KMS-11 (cell line): ENCODE measurements at regions not wholly inside any gene's neighbourhood (a gene's known extent, or its start where the extent isn't known, plus 50 kb on each side); places are given as distances from the start of the nearest gene placed in this dataset.
A peak's percentile ranks its signal among the peaks of the same experiment; 100 is the strongest.

ENCODE experiments used
- H2AFZ ChIP-seq: fragments of 200-600 bp; sonication (generic); 2 replicates; pipeline ENCODE4 v1.6.1; 2016; ENCODE audit warnings: antibody characterized with exemption, mixed run types, low read depth
- H3K27ac ChIP-seq: fragments of 200-600 bp; sonication (generic); 2 replicates; pipeline ENCODE4 v1.6.1; 2016; ENCODE audit warnings: mild to moderate bottlenecking, mixed run types
- H3K27me3 ChIP-seq: fragments of 200-600 bp; sonication (generic); 2 replicates; pipeline ENCODE4 v1.6.1; 2017; ENCODE audit warnings: mild to moderate bottlenecking, low read depth, mixed run types, moderate library complexity; ENCODE audit not compliant: insufficient read depth
- H3K36me3 ChIP-seq: fragments of 200-600 bp; sonication (generic); 2 replicates; pipeline ENCODE4 v1.6.1; 2017; ENCODE audit warnings: mild to moderate bottlenecking, mixed run types; ENCODE audit not compliant: insufficient read depth
- H3K4me1 ChIP-seq: fragments of 200-600 bp; sonication (generic); 2 replicates; pipeline ENCODE4 v1.6.1; 2016; ENCODE audit warnings: mild to moderate bottlenecking, low read depth, mixed run types; ENCODE audit not compliant: poor library complexity, severe bottlenecking
- H3K4me2 ChIP-seq: fragments of 200-600 bp; sonication (generic); 2 replicates; pipeline ENCODE4 v1.7.0; 2016; ENCODE audit warnings: mild to moderate bottlenecking, mixed run types
- H3K4me3 ChIP-seq: fragments of 200-600 bp; sonication (generic); IDR thresholded peaks from 2 replicates; pipeline ENCODE4 v1.6.1; 2017; ENCODE audit warnings: low read depth, low read length, mixed read lengths; ENCODE audit not compliant: insufficient read depth
- H3K79me2 ChIP-seq: fragments of 200-600 bp; sonication (generic); 2 replicates; pipeline ENCODE4 v1.6.1; 2016; ENCODE audit warnings: low read depth, mixed run types; ENCODE audit not compliant: insufficient read depth
- H3K9ac ChIP-seq: fragments of 200-600 bp; sonication (generic); 2 replicates; pipeline ENCODE4 v1.6.1; 2016; ENCODE audit warnings: mild to moderate bottlenecking, mixed run types
- H4K20me1 ChIP-seq: fragments of 200-600 bp; sonication (generic); 2 replicates; pipeline ENCODE4 v1.6.1; 2016; ENCODE audit warnings: mild to moderate bottlenecking, mixed run types; ENCODE audit not compliant: insufficient read depth
- TF ChIP-seq, protein P1 (sequence below): fragments of 200-600 bp; sonication (generic); conservative IDR thresholded peaks from 2 replicates; pipeline ENCODE4 v1.6.1; 2017; ENCODE audit warnings: low read depth, mild to moderate bottlenecking, antibody characterized with exemption, low read length, moderate library complexity, mixed read lengths

- TF ChIP-seq, protein P1, sequence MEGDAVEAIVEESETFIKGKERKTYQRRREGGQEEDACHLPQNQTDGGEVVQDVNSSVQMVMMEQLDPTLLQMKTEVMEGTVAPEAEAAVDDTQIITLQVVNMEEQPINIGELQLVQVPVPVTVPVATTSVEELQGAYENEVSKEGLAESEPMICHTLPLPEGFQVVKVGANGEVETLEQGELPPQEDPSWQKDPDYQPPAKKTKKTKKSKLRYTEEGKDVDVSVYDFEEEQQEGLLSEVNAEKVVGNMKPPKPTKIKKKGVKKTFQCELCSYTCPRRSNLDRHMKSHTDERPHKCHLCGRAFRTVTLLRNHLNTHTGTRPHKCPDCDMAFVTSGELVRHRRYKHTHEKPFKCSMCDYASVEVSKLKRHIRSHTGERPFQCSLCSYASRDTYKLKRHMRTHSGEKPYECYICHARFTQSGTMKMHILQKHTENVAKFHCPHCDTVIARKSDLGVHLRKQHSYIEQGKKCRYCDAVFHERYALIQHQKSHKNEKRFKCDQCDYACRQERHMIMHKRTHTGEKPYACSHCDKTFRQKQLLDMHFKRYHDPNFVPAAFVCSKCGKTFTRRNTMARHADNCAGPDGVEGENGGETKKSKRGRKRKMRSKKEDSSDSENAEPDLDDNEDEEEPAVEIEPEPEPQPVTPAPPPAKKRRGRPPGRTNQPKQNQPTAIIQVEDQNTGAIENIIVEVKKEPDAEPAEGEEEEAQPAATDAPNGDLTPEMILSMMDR: no peak
- Histone ChIP-seq H3K36me3 (no peaks in the 10 kb centered on the region), H3K4me1 (peaks cover 7% of the 10 kb centered on the region), H4K20me1 (no peaks in the 10 kb centered on the region), H3K79me2 (no peaks in the 10 kb centered on the region), H3K27ac (no peak overlapping the region), H3K9ac (no peak overlapping the region), H3K27me3 (no peaks in the 10 kb centered on the region), H3K4me3 (no peak overlapping the region), H2AFZ (no peak overlapping the region), H3K4me2 (no peak overlapping the region)
Observed at GRCh38 chrX:40272141-40272540, 174.4 kb upstream of the BCOR start.

GRCh38 chrX:40268188-40268520 is 170.4 kb upstream of the BCOR start:
- Histone ChIP-seq H4K20me1 (no peaks in the 10 kb centered on the region), H3K36me3 (no peaks in the 10 kb centered on the region), H3K9ac (no peak overlapping the region), H2AFZ (no peak overlapping the region), H3K4me3 (no peak overlapping the region), H3K4me1 (peaks cover 11% of the 10 kb centered on the region), H3K27me3 (no peaks in the 10 kb centered on the region), H3K79me2 (no peaks in the 10 kb centered on the region), H3K4me2 (no peak overlapping the region), H3K27ac (no peak overlapping the region)
- TF ChIP-seq, protein P1: no peak

GRCh38 chrX:40267334-40268187 is 169.8 kb upstream of the BCOR start:
- Histone ChIP-seq H3K27me3 (no peaks in the 10 kb centered on the region), H3K9ac (peak overlapping the region; percentile 22; the same call in 1 of the 2 replicates), H3K36me3 (no peaks in the 10 kb centered on the region), H4K20me1 (no peaks in the 10 kb centered on the region), H2AFZ (peak overlapping the region; percentile 83), H3K4me1 (peaks cover 11% of the 10 kb centered on the region), H3K27ac (no peak overlapping the region), H3K79me2 (no peaks in the 10 kb centered on the region), H3K4me2 (peak overlapping the region; percentile 68), H3K4me3 (no peak overlapping the region)
- TF ChIP-seq, protein P1: no peak

DNA sequence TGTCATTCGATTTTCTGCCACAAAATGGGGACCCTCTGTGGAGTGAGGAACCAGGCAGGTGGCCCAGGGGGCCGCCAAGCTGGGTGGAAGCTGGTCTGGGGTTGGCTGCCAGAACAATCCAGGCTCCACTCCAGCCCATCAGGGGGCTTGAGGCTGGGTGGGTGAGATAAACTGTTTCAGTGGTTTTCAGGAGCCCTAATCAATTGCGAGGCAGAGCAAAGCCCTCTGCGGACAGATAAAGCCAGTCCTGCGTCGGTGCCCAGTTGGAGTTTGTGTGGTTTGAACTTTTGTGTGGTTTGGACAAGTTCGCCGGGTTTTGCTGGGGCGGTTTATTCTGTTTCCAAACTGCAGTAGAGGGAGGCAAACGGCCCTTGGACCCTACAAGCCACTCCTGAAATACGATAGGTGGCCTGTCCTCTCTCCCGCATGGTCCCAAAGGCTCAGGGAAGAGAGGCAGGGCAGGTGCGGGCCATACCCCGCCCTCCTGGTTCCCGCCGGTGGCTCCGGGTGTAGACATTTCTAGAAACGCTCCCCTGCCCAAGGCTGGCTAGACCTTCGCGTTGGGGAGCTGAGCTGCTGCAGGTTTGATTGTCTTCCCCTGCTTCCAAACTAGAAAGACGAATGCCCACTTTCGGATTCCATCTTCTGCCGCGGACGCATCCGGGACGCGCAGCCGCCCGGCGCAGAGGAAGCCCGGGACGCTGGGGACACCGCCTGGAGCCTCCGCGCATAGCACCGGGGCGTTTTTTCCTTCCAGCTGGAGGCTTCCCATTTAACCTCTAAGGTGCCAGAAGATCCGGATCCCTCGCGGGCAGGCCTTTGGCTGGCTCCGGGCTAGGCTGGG is 169.0 kb upstream of the BCOR start:
- Histone ChIP-seq H3K27me3 (no peaks in the 10 kb centered on the region), H3K27ac (no peak overlapping the region), H3K36me3 (no peaks in the 10 kb centered on the region), H3K79me2 (no peaks in the 10 kb centered on the region), H2AFZ (peak overlapping the region; percentile 83), H3K4me2 (peak overlapping the region; percentile 68), H3K4me3 (no peak overlapping the region), H3K9ac (peak overlapping the region; percentile 22; the same call in 1 of the 2 replicates), H3K4me1 (peaks cover 11% of the 10 kb centered on the region), H4K20me1 (no peaks in the 10 kb centered on the region)
- TF ChIP-seq, protein P1: peak; percentile 33; the same call in 1 of the 2 replicates
